CD4-positive, alpha-beta T cell treated with Interleukin-17A for 1 hour (primary cell): ENCODE measurements at regions not wholly inside any gene's neighbourhood (a gene's known extent, or its start where the extent isn't known, plus 50 kb on each side); places are given as distances from the start of the nearest gene placed in this dataset.

Experiments
- DNase-seq: peaks from one replicate; pipeline ENCODE4 v3.0.0-alpha.2; 2020

DNA sequence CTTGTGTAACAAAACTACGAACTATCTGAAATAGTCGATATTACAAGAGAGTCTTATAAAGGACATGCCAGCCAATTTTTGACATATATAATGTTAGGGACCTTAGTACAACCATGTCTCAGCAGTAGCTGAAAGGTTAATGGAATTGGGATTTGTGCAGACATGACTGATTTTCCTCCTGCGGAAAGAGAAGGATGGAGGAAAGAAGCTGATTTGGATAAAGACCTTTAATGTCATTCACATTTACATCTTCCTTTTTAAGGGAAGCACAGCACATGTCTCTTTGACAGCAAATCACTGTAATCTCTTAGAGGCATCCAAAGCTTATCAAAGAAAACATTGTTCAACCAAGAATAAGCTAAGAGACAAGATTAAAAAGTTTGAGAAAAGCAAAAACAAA, 1976.2 kb upstream of the IGFBP7 start:
- DNase-seq = no peak

DNA sequence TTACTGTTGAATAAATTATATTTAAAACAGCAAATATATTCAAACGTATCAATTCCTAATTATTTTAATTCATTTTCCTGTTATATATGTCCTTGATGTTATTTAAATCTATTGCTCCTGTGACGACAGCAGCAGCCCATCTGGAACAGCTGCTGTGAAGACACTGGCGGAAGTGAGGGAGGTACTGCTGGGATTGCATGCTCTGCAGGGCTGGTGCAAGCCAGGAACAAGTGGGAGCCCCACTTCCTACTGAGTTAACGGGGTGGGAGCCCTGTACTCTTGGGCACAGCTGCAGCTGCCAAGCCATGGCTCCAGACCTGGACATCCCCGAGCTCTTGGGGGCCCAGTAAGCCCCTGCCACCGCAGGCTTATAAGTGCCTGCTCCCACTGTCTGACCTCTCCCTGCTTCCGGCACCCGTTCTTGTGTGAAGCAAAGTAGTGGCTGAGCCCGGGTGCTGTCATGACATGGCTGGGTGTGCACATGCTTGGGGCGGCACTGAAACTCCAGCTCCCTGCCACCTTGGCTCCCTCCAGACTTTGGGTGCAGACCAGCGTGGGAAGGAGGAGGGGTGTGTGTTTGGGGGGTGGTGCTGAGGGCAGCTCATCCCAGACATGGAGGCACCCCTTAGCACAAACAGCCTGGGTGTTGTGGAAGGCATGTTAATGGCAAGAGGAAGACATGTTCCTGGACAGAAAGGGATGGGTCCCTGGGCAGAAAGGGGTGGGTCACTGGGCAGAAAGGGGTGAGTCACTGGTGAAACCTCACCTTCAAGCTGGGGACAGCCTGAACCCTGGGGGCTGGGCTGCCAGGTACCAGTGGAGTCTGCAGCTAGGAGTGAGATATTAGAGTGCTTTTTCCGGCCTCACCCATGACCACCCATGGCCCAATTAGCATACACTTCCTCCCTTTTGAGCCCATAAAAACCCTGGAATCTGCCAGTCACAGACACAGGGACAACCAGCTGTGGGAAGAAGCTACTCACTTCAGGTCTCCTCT, 1981.3 kb upstream of the IGFBP7 start:
- DNase-seq = no peak

DNA sequence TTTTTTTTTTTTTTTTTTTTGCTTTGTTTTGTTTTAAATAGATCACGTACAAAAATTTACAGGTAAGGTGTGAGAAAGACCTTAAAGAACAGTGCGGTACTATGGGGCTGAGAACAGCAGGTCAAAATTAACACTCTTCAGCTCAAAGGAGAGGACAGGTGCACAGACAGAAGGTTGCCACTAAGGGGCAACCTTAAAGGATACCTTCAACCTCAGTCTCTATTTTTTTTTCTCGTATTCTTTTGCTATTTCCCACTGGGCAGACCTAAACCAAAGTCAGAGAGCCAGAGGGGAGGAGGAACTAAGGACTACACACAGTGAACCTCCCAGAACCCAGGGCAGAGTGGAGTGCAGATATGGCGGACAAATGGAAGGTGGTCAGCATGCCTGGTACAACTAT, 1984.3 kb upstream of the IGFBP7 start:
- no peak for DNase-seq

DNA sequence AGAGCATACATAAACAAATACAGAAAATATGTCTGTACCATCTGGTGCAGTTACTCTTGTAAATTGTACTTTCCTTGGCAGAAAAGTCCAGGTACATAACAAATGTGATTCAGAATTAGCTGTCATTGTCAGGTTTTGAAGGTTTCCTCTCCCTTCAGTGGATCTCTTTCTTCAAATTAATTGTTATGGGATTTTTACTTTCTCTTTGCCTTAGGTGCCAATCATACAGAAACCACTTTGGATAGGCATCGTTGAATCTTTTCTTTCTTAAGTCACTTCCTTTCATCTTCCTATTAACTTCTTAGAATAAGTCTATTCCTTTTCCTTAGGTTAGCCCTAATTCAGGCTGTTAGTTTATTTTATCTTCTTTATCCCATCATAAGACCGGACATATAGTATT, 1992.1 kb upstream of the IGFBP7 start:
- no peak for DNase-seq

DNA sequence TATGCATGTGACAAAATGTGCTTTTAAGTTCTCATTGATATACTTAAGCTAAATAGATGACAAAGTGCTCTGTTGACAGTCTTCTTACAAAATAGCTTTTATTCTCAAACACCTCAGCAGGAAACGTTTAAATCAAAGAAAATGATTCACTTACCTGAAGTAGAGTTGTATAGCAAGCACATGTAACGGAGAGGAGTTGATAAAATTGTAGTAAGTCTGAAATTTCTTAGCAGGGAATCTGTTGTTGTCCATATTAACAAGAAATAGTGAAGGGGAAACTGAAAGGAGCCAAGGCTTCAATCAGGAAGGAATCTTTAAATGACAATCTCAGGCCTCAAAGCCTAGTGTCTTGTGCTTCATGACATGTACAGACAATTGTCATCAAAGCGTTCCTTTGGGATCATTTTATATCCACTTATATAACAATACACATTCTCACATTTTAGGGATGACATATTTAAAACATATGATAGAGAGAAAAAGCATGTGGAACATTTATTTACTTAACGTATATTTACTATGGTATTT, 2010.2 kb upstream of the IGFBP7 start:
- DNase-seq = no peak

DNA sequence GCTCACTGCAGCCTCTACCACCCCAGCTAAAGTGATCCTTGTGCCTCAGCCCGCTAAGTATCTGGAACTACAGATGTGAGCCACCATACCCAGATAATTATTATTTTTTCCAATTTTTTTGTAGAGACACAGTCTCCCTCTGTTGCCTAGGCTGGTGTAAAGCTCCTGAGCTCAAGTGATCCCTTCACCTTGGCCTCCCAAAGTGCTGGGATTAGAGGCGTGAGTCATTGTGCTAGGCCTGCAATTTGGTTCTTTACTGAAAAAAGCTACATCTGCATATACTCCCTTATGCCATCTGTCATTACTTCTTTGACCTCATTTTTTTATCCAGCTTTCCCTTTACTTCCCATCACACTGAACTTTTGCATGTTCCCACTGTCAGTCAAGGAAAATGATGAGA, 2012.4 kb upstream of the IGFBP7 start:
- DNase-seq = no peak

DNA sequence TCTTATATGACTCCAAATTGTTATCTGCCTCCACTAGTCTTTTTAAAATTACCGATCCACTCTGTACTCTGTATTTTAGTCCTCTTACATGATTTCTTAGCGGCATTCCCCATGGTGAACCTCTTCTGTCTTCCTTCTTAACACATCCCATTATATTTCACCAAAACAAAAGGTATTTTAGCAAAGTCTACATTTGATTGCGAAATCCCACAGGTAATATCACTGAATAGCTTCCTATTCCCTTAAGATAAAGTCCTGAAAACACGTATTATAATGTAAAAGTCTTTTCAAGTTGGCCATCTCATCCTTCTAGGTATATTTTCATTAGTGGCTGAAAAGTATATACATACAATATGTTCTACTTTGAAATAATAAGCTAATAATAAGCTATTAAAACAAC, 2016.0 kb upstream of the IGFBP7 start:
- DNase-seq = no peak

DNA sequence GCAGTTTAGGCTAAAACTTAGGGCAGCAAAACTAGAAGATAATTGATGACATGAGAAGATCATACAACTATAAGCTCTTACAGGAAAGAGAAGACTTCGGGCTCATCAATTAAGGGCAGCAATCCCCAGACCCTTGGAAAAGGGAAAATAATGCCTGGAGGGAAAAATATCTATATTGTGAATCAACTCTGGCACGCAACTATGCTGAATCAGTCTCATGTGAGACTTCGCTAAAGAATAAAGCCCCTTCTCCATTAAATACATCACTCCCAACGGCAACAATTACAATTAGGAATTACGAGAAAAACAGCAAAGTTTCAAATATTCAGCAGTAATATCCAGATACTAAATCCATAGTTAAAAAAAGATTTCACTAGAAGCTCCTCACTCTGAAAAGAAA, 2016.8 kb upstream of the IGFBP7 start:
- DNase-seq = no peak

DNA sequence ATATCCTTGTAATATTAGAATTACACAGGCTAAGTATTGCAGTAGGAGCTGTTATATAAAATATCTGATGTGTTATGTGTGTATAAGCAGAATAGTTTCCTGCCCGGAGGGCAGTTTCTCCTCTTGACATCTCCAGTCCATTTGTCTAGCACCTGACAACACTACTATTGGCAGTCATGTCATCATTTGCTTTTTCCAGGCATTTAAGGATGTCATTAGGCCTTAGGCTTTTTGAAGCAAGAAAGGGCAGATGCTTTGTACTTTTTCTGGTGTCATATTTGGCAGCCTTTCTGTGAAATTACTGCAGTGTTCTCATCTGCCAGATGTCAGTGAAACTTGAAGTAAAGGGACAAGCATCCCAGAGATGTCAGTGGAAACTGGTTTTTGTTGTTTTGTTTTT, 2017.6 kb upstream of the IGFBP7 start:
- no peak for DNase-seq

DNA sequence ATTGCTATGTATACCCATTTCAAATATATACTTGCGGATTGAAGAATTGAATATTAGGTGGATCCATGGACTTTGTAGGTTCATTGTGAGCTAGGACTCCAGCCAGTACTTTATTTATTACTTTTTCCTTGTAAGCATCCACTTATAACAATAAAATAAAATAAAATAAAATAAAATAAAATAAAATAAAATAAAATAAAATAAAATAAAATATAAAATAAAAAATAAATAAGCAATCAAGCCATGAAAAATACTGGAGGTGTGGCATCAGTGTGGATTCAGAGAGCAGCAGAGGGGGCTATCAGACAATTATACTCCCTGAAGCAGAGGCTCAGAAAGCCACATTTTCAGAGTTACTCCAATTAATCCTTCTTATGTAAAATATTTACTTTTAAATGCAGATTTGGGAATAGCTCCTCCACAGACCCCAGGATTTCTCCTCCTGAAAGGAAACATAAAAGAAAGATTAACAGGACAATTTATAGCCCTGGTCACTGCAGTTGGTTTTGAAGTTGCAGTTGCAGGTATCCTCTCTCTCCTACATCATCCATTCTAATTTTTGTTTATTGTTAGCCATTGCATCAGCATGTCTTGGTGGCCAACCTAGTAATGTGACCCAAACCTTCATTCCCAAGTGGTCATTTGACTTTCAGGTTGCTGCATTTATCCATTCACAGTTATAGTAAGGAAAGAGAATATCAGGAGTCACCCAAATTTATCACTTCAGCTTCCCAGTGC, 2025.2 kb upstream of the IGFBP7 start:
- DNase-seq = no peak

DNA sequence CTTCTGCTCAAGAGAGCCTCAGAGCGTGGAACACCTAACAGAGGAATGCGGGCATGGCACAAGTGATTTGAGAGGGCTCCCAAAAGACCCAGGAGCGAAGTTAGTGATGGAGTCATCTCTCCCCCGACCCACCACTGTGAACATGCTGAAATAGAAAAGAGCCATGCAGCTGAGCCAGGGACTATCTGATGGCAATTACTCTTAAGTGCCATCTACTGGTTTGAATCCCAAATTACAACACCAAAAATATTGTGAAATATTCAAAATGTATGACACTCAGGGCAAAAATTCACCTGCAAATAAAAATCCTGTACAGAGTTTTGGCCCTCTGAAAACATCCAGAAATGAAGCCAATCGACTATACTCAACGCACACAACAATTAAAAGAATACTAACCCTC, 2038.9 kb upstream of the ADGRL3 start:
- no peak for DNase-seq

DNA sequence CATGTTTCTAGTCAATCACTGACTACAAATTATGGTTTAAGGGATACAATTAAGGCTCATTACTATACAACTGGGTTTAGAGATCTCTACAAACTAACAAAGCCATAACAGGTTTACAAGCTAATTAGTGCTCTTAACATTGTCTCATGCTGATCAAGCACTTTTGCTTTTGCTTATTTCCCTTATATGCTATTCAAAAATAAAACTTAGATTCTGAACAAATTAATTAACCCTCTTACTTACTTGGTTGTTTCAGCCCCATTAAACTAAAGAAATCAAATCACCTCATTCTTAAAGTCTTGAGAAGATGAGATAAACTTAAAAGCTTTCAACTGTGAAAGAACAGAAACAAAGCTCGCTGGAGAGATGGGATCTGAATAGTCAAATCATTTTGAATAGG, 2024.5 kb upstream of the ADGRL3 start:
- DNase-seq = no peak

DNA sequence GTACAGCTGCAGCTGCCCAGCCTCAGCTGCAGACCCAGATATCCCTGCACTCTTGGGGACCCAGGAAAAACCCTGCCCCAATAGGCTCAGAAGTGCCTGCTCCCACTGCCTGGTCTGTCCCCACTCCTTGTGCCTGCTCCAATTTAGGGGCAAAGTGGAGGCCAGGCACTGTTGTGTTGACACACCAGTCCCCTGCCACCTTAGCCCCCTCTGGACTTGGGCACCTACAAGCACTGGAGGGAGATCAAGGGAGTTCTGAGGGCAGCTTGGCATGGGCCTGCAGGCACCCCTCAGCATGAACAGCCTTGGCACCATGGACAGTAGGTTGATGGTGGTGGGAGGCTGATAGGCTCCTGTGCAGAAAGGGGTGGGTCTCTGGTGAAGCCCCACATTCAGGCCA, 2020.8 kb upstream of the ADGRL3 start:
- DNase-seq = no peak

DNA sequence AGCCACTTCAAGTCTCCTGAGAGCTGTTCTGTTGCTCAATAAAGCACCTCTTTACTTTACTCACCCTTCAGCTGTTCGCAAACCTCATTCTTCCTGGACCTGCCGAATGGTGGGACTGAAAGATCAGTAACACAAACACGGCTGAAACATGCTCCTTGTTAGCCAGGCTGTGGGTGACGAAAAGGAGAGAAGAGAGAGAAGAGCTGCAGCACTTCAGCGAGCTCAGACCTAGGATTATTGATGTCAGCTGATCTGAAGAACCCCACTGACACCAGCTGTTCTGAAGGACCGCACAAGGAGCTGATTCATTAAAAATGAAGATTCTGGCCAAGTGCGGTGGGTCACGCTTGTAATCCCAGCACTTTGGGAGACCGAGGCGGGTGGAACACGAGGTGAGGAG, 2020.0 kb upstream of the ADGRL3 start:
- DNase-seq = no peak

DNA sequence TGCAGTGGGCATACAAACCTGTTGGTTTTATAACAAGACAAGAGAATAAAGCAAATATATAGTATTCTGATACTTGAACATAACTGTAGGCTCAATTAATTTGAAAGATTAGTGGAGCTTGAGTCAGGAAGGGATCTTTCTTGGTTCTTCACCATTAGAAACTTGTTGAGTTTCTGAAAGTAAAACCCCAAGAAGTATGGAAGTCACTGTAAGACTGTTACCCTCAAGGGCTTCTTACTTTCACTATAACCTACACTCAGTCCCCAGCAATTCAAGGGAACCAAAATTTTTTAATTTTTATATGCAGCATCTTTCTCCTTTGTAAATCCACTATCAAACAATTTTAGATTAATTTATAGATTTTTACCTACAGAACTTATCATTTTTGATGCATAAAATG, 2019.2 kb upstream of the ADGRL3 start:
- DNase-seq = no peak

DNA sequence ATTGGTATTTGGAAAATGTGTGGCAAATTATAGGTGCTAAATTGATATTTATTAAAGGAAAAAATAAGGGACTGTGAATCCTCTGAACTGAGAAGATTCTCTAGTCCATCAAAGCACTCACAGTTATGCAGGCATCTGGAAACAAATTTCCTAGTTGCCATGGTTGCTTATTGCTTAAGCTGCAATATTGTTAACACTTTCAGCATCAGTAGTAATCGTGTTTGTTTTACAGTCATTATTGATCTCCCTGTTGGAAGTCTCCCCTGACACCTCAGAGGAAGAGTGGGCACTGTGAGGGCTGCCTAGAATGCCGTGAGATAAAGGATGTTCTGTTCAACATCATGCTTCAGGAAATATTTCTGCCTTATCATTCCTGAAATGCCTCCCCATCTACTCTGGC, 2004.3 kb upstream of the ADGRL3 start:
- DNase-seq = no peak

DNA sequence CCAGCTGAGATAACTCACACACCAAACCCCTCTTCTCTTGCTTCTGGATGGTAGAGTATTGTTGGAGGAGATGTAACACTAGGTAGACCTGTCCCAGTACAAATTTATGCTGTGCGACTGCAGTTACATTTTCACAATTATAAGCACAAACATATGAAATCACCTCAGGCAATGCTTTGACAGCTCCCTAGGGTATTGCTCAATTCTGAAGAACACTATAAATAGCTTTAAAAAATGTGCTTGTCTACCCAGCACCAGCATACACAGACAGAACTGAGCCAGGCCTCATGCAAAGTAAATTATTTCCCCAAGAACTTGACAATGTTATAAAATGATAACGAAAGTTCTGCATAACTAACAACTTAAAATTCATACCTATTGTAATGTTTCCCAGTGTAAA, 1999.1 kb upstream of the ADGRL3 start:
- no peak for DNase-seq

DNA sequence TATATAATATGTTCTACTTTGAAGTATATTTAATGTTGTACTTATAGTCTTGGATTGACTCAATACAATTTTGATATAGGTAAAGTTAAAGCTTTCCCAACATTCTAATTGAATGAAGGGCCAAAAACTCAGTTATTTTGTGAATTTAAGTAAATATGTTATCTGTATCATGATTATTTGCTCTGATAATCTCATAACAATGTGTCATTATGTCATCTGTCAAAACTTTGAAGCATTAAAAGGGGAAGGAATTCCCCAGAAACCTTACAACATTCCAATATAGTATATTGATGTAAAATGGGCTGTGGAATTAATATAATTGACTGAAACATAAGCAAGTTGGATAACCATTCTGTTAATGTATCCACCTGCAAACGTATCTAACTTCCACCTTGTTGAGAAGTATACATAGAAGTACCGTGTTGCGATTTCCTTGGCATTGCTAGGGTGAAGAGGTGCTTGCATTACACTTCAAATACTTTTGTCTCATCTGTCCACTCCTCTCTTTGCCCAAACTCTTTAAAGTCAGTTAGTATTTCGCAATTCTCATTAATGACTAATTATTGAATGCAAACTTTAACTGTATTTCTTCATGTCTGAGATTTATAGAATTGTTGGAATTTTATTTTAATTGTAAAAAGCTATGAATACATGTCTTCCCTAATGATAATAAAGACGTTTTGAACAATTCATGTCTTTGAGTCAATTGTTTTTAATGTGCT, 1982.1 kb upstream of the ADGRL3 start:
- DNase-seq = no peak

DNA sequence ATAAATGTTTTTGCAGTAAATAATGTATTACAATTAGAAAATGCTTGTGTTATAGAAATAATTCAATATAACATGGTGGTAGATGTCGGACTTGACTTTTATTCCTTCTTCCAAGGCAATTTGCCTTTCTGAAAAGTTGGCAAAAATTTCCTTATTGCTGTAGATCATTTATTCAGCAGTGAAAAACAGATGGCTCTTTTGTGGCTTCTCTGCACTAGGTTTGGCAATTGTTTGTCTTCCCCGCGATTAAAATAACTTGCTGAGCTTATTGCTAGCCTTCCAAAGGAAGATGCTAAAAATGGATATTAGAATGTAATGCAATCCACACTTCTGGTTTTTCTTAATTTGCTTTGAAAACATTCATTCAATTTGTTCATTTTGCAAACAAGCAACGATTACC, 1977.9 kb upstream of the ADGRL3 start:
- DNase-seq = no peak

DNA sequence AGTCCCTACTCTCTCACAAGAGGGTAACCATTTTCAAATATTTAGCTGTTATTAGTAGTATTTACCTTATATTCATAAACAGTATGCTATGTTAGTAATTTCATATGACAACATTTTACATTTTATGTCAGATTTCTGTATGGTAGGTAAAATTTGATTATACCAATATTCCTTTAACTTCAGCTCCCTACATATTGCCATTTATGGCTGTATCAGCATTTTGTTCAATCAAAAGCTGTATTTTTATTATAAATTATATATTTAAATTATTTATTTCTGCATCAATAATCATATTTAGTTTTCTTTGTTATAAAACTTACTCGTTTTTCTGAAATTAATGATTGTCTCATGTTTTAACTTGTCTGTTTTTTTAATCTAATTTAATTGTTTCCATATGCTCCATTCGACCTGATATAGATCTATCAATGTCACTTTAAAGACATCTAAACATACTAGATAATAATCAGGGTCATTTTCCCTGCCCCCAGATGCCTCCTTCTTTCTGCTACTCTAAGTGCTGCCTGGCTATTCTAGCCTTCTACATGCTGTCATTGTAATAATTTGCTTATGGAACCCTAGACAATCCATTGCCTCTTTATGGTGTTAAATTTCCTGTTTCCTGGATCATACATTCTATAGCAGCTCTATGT, 1976.7 kb upstream of the ADGRL3 start:
- no peak for DNase-seq

DNA sequence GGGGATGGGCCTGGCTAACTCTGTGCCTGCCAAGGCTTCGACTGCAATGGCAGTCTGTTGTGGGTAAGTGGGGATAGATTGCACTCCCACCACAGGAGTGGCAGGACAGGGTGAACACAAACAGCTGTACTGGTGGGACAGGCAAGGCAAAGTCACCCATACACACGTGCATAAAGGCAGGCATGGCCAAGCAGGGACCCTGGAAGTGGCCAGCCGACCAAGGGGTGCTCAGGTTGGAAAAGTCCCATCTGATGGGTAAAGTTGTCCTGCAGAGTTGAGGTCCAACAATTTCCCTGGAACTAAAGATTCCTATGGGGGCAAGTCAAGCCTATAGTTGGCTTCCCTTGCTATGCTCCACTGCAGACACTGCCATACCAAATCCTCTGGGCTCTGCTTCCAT, 1961.9 kb upstream of the ADGRL3 start:
- DNase-seq = no peak

DNA sequence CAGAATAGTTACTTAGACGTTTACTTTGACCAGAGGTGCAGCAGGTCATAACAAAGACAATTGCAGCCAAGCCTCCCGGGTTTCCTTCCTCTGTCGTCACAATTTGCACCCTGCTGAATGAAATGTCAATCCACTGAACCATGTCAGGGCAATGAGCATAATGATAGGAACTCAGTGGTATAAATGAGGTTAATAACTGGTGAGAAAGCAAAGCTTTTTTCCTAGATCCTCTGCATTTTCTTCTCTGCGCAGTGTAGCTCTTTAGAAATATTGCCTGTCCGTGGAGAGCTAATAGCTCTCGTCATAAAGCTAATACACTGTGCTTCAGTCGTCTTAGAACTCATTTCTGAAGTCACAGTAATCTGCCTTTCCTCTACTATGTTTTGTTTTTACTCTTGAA, 1960.1 kb upstream of the ADGRL3 start:
- DNase-seq = no peak

DNA sequence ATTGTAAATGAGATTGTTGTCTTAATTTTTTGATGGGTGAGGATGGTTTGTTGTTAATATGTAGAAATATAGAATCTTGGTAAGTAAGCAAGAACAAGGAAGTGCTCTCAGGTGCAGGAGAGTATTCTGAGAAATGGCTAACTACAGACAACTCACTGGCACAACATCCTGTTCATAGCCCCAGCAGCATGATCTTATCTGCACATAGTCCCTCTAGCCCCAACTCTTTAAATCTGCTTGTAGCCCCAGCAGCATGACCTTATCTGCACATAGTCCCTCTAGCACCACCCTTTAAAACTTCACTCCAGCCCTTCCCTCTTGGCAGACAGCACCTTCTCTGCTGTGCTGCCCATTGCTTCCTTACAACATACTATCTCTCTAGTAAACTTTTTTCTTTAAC, 1957.1 kb upstream of the ADGRL3 start:
- DNase-seq = no peak
